CD4-positive, alpha-beta T cell treated with Interleukin-15 for 1 hour (primary cell): ENCODE measurements at regions not wholly inside any gene's neighbourhood (a gene's known extent, or its start where the extent isn't known, plus 50 kb on each side); places are given as distances from the start of the nearest gene placed in this dataset.

Experiments
- DNase-seq: peaks from one replicate; pipeline ENCODE4 v3.0.0-alpha.2; 2020

GRCh38 chr11:128407962-128408361 is 179.4 kb downstream of the ETS1 start:
- no peak for DNase-seq

GRCh38 chr11:128405714-128406662 is 181.4 kb downstream of the ETS1 start:
- DNase-seq = no peak

GRCh38 chr11:128405112-128405511 is 182.2 kb downstream of the ETS1 start:
- DNase-seq = no peak

GRCh38 chr11:128404437-128404836 is 182.9 kb downstream of the ETS1 start:
- no peak for DNase-seq

GRCh38 chr11:128400382-128401203 is 186.8 kb downstream of the ETS1 start:
- no peak for DNase-seq

GRCh38 chr11:128399251-128400121 is 187.9 kb downstream of the ETS1 start:
- DNase-seq = no peak

GRCh38 chr11:128398517-128399250 is 188.7 kb downstream of the ETS1 start:
- no peak for DNase-seq

GRCh38 chr11:128397362-128397761 is 190.0 kb downstream of the ETS1 start:
- DNase-seq = no peak

GRCh38 chr11:128394431-128395089 is 192.8 kb downstream of the ETS1 start:
- no peak for DNase-seq

- no peak for DNase-seq
These were observed 195.1 kb downstream of the ETS1 start for GRCh38 chr11:128392259-128392658.

GRCh38 chr11:128391811-128392210 is 195.5 kb downstream of the ETS1 start:
- no peak for DNase-seq

GRCh38 chr11:128390246-128390645 is 197.1 kb downstream of the ETS1 start:
- no peak for DNase-seq

GRCh38 chr11:128389461-128389976 is 197.8 kb downstream of the ETS1 start:
- DNase-seq = no peak

GRCh38 chr11:128388206-128388815 is 199.0 kb downstream of the ETS1 start:
- DNase-seq = no peak

GRCh38 chr11:128379587-128380580 is 207.5 kb downstream of the ETS1 start:
- DNase-seq = no peak

- DNase-seq = no peak
These were observed 211.4 kb downstream of the ETS1 start for GRCh38 chr11:128375961-128376360.

- no peak for DNase-seq
These were observed 213.3 kb downstream of the ETS1 start for GRCh38 chr11:128374026-128374425.

GRCh38 chr11:128372977-128373376 is 214.4 kb downstream of the ETS1 start:
- DNase-seq = no peak

- peak; percentile 33 for DNase-seq
These were observed 219.8 kb downstream of the ETS1 start for GRCh38 chr11:128367573-128367972.
